OCI-LY7 (cell line): ENCODE measurements at regions not wholly inside any gene's neighbourhood (a gene's known extent, or its start where the extent isn't known, plus 50 kb on each side); places are given as distances from the start of the nearest gene placed in this dataset.

ENCODE experiments used
- EZH2phosphoT487 ChIP-seq: fragments of 200-600 bp; sonication (generic); IDR thresholded peaks from 2 replicates; pipeline ENCODE4 v1.6.1; 2018; ENCODE audit warnings: low read depth, borderline replicate concordance, mild to moderate bottlenecking, mixed run types, antibody characterized with exemption, low read length, moderate library complexity, mixed read lengths
- TF ChIP-seq, protein P1 (sequence below): fragments of 200-600 bp; sonication (generic); conservative IDR thresholded peaks from 2 replicates; pipeline ENCODE4 v1.5.1; 2014; ENCODE audit warnings: mild to moderate bottlenecking, antibody characterized with exemption, low read length, moderate library complexity, mixed read lengths

GRCh38 chr16:72399811-72400210 lies 227.9 kb upstream of the PMFBP1 start:
- TF ChIP-seq, protein P1, sequence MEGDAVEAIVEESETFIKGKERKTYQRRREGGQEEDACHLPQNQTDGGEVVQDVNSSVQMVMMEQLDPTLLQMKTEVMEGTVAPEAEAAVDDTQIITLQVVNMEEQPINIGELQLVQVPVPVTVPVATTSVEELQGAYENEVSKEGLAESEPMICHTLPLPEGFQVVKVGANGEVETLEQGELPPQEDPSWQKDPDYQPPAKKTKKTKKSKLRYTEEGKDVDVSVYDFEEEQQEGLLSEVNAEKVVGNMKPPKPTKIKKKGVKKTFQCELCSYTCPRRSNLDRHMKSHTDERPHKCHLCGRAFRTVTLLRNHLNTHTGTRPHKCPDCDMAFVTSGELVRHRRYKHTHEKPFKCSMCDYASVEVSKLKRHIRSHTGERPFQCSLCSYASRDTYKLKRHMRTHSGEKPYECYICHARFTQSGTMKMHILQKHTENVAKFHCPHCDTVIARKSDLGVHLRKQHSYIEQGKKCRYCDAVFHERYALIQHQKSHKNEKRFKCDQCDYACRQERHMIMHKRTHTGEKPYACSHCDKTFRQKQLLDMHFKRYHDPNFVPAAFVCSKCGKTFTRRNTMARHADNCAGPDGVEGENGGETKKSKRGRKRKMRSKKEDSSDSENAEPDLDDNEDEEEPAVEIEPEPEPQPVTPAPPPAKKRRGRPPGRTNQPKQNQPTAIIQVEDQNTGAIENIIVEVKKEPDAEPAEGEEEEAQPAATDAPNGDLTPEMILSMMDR, result no peak
- TF ChIP-seq EZH2phosphoT487, result no peak
